ENCODE measurements at regions not wholly inside any gene's neighbourhood (a gene's known extent, or its start where the extent isn't known, plus 50 kb on each side); places are given as distances from the start of the nearest gene placed in this dataset.

DNA sequence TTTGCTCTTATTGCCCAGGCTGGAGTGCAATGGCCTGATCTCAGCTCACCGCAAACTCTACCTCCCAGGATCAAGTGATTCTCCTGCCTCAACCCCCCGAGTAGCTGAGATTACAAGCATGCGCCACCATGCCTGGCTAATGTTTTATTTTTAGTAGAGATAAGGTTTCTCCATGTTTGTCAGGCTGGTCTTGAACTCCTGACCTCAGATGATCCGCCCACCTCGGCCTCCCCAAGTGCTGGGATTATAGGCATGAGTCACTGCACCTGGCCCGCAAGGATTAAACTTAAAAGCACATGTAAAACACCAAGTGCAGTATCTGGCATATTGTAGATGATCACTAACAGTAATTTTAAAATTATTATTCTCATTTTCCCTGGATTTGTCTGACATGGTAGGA, 72.9 kb downstream of the C1QL2 start:
- TF ChIP-seq CTCF (conservative IDR thresholded peaks at IDR 0.05 in 1 of 2, IDR thresholded peaks at IDR 0.05 in 1 of 2; ENCODE audit: extremely low read depth in 1 of 2, insufficient read depth in 1 of 2, low read depth in 1 of 2, low read length in 2 of 2), result no peak
- no peak for TF ChIP-seq EZH2 (IDR thresholded peaks at IDR 0.05; ENCODE audit: borderline replicate concordance, low read length)

Measured in mammary epithelial cell (primary cell).